ENCODE measurements at regions not wholly inside any gene's neighbourhood (a gene's known extent, or its start where the extent isn't known, plus 50 kb on each side); places are given as distances from the start of the nearest gene placed in this dataset.
"Not testable (repeated sequence)": the region's sequence is repeated elsewhere in the genome, so short reads cannot be mapped to it uniquely, and the experiment has no call there.

GRCh38 chr17:31738067-31738466 is 121.0 kb downstream of the COPRS start:
- H3K4me3 Mint-ChIP-seq: no peak overlapping the region
- no peak for ATAC-seq
- peaks cover 3% of the 10 kb centered on the region for H3K9me3 Mint-ChIP-seq
- peaks cover 9% of the 10 kb centered on the region for H3K27me3 Mint-ChIP-seq
- no peaks in the 10 kb centered on the region for H3K36me3 Mint-ChIP-seq
- H3K27ac Mint-ChIP-seq: no peak overlapping the region
- H3K4me1 Mint-ChIP-seq: no peaks in the 10 kb centered on the region

DNA sequence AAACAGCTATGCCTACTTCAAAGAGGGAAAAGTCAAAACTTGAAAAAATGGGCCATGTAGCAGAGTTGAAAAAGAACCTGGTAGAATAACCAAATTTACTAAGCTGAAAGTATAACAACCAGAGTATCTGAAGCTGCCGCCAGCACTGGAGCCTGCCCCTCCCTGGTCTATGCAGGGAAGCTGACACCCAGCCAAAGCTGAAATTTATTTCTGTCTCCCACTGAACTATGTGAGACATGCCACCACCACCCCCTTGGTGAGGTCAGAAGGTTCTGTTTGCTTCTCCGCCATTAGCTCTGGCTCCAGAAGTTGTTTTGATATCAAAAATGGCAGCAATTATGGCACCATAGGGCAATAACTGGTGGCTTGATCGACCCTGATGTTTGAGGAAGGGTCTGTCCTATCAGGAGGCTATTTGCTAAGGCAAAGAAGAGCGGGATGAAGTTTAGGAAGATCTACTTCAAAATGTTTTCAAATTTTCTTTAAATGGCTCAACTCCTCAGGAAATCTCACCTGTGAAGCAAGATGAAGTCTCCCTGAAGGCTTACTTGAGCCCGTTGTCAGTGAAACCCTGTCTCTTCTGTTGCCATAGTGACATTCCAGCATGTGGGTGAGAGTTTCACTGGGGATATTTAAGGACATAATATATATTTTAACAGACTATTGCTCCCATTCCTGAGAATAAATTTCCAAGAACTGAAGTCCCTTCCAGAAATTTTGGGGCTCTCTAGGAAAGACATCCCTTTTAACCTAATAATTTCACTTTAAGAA is 122.0 kb downstream of the COPRS start:
- H3K9me3 Mint-ChIP-seq: peaks cover 3% of the 10 kb centered on the region
- no peak overlapping the region for H3K4me3 Mint-ChIP-seq
- peaks cover 9% of the 10 kb centered on the region for H3K27me3 Mint-ChIP-seq
- H3K27ac Mint-ChIP-seq: no peak overlapping the region
- H3K4me1 Mint-ChIP-seq: no peaks in the 10 kb centered on the region
- no peaks in the 10 kb centered on the region for H3K36me3 Mint-ChIP-seq
- no peak for ATAC-seq

DNA sequence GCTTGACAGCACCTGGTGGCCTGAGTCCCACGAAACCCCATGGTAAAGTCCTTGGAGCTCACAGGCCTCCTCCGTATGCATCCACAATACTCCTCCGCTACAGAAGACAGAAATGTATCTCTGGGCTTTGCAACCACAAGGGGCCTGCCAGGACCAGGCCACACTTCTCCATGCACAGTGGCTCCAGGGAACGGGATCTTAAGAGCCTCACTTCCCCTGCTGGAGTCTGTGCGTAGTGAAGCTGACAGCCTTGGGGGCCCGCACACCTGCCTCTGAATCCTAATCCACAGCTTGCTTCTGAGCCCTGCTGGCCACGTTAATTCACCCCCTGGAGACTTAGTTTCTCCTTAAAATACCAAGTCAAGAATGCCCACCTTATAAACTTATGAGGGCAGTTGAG is 125.7 kb downstream of the COPRS start:
- no peaks in the 10 kb centered on the region for H3K4me1 Mint-ChIP-seq
- no peak overlapping the region for H3K4me3 Mint-ChIP-seq
- peaks cover 9% of the 10 kb centered on the region for H3K27me3 Mint-ChIP-seq
- H3K9me3 Mint-ChIP-seq: peaks cover 7% of the 10 kb centered on the region
- H3K27ac Mint-ChIP-seq: no peak overlapping the region
- no peak for ATAC-seq
- H3K36me3 Mint-ChIP-seq: no peaks in the 10 kb centered on the region

DNA sequence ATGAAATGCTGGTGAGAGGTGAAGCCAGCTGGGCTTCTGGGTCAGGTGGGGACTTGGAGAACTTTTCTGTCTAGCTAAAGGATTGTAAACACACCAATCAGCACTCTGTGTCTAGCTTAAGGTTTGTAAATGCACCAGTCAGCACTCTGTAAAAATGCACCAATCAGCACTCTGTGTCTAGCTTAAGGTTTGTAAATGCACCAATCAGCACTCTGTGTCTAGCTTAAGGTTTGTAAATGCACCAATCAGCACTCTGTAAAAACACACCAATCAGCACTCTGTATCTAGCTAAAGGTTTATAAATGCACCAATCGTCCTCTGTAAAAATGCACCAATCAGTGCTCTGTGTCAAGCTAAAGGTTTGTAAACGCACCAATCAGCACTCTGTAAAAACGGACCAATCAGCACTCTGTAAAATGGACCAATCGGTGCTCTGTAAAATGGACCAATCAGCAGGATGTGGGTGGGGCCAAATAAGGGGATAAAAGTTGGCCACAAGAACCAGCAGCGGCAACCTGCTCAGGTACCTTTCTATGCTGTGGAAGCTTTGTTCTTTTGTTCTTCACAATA is 127.4 kb downstream of the COPRS start:
- not testable (repeated sequence) for H3K36me3 Mint-ChIP-seq, ATAC-seq, H3K27me3 Mint-ChIP-seq, H3K27ac Mint-ChIP-seq, H3K4me1 Mint-ChIP-seq, H3K9me3 Mint-ChIP-seq, H3K4me3 Mint-ChIP-seq

GRCh38 chr17:31731118-31731517 is 127.9 kb downstream of the COPRS start:
- H3K4me1 Mint-ChIP-seq: no peaks in the 10 kb centered on the region
- peaks cover 6% of the 10 kb centered on the region for H3K27me3 Mint-ChIP-seq
- H3K4me3 Mint-ChIP-seq: no peak overlapping the region
- H3K27ac Mint-ChIP-seq: no peak overlapping the region
- H3K36me3 Mint-ChIP-seq: no peaks in the 10 kb centered on the region
- peaks cover 7% of the 10 kb centered on the region for H3K9me3 Mint-ChIP-seq
- ATAC-seq: no peak

GRCh38 chr17:31726980-31727427 is 132.0 kb downstream of the COPRS start:
- Mint-ChIP-seq H3K36me3 (no peaks in the 10 kb centered on the region), H3K4me1 (no peaks in the 10 kb centered on the region), H3K4me3 (no peak overlapping the region), H3K27me3 (peaks cover 25% of the 10 kb centered on the region), H3K27ac (no peak overlapping the region), H3K9me3 (peaks cover 7% of the 10 kb centered on the region)
- no peak for ATAC-seq

- H3K9me3 Mint-ChIP-seq: peaks cover 4% of the 10 kb centered on the region
- no peak for ATAC-seq
Measured at GRCh38 chr17:31724619-31725018, 134.4 kb downstream of the COPRS start.

GRCh38 chr17:31724026-31724425 is 135.0 kb downstream of the COPRS start:
- H3K36me3 Mint-ChIP-seq: no peaks in the 10 kb centered on the region

More at GRCh38 chr17:31724619-31725018, 134.4 kb downstream of the COPRS start:
- Mint-ChIP-seq H3K4me3 (no peak overlapping the region), H3K36me3 (no peaks in the 10 kb centered on the region), H3K27ac (no peak overlapping the region), H3K27me3 (peaks cover 46% of the 10 kb centered on the region), H3K4me1 (no peaks in the 10 kb centered on the region)

DNA sequence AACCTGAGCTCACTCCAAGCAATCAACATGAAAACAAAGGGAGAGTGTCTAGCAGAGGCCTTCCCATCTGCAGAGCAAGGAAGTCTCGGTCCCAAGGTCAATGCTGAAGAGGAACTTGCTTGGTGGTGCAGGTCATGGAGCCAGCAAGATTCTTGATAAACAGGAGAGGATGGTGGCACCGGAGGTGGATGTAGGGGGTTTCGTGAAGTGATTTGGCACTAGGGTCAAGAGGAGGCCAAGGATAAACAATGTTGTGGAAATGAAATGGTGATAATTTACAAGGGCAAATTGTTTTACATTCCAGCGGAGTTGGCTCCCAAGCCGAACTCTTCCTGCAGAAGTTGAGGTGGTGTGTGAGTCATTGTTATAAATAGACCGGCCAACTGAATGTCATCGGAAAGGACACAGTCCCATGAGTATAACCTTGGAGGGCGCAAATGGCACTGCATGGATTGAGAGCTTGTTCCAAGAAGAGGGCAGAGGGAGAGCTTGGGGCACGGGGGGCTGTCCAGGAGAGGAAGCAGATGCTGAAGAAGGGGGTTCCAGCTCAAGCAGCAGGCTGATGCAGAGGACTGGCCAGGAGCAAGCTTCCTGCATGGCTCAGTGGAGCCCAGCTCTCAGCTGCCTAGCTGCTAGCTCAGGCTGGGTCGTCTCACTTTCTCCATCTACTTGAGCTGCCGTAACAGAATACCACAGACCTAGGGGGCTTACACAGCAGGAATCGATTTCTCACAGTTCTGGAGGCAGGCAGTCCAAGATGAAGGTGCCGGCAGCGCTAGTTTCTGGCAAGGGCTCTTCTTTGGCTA is 136.6 kb downstream of the COPRS start:
- H3K27me3 Mint-ChIP-seq: peaks cover 51% of the 10 kb centered on the region
- ATAC-seq: no peak
- no peak overlapping the region for H3K4me3 Mint-ChIP-seq
- H3K4me1 Mint-ChIP-seq: no peaks in the 10 kb centered on the region
- H3K9me3 Mint-ChIP-seq: peaks cover 4% of the 10 kb centered on the region
- no peaks in the 10 kb centered on the region for H3K36me3 Mint-ChIP-seq
- no peak overlapping the region for H3K27ac Mint-ChIP-seq

More at GRCh38 chr17:31724026-31724425, 135.0 kb downstream of the COPRS start:
- Mint-ChIP-seq H3K27ac (no peak overlapping the region), H3K27me3 (peaks cover 51% of the 10 kb centered on the region), H3K4me3 (no peak overlapping the region), H3K9me3 (peaks cover 4% of the 10 kb centered on the region), H3K4me1 (no peaks in the 10 kb centered on the region)
- no peak for ATAC-seq

- H3K9me3 Mint-ChIP-seq: peaks cover 4% of the 10 kb centered on the region
- no peak for ATAC-seq
- peaks cover 51% of the 10 kb centered on the region for H3K27me3 Mint-ChIP-seq
- H3K4me3 Mint-ChIP-seq: no peak overlapping the region
- H3K27ac Mint-ChIP-seq: no peak overlapping the region
- no peaks in the 10 kb centered on the region for H3K4me1 Mint-ChIP-seq
- H3K36me3 Mint-ChIP-seq: no peaks in the 10 kb centered on the region
Measured at GRCh38 chr17:31721291-31722025, 137.6 kb downstream of the COPRS start.

- H3K27ac Mint-ChIP-seq, H3K4me1 Mint-ChIP-seq, H3K36me3 Mint-ChIP-seq, H3K9me3 Mint-ChIP-seq, ATAC-seq, H3K4me3 Mint-ChIP-seq: not testable (repeated sequence)
- peaks cover 29% of the 10 kb centered on the region for H3K27me3 Mint-ChIP-seq
Measured at GRCh38 chr17:31717251-31717650, 141.8 kb downstream of the COPRS start.

GRCh38 chr17:31715446-31715845 is 143.6 kb downstream of the COPRS start:
- ATAC-seq: no peak
- Mint-ChIP-seq H3K36me3 (no peaks in the 10 kb centered on the region), H3K9me3 (peaks cover 3% of the 10 kb centered on the region), H3K4me1 (peaks cover 7% of the 10 kb centered on the region), H3K27me3 (peaks cover 15% of the 10 kb centered on the region), H3K4me3 (no peak overlapping the region), H3K27ac (no peak overlapping the region)

DNA sequence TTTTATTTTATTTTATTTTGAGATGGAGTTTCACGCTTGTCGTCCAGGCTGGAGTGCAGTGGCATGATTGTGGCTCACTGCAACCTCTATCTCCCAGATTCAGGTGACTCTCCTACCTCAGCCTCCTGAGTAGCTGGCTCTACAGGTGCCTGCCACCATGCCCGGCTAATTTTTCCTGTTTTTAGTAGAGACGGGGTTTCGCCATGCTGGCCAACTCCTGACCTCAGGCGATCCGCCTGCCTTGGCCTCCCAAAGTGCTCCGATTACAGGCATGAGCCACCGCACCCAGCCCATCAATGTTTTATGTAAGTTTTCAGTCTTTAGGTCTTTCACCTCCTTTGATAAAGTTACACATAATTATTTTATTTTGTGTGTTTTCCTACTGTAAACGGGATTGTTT is 154.6 kb downstream of the COPRS start:
- Mint-ChIP-seq H3K9me3 (no peaks in the 10 kb centered on the region), H3K36me3 (no peaks in the 10 kb centered on the region), H3K4me1 (no peaks in the 10 kb centered on the region), H3K27me3 (peaks cover 27% of the 10 kb centered on the region), H3K27ac (no peak overlapping the region), H3K4me3 (no peak overlapping the region)
- no peak for ATAC-seq

DNA sequence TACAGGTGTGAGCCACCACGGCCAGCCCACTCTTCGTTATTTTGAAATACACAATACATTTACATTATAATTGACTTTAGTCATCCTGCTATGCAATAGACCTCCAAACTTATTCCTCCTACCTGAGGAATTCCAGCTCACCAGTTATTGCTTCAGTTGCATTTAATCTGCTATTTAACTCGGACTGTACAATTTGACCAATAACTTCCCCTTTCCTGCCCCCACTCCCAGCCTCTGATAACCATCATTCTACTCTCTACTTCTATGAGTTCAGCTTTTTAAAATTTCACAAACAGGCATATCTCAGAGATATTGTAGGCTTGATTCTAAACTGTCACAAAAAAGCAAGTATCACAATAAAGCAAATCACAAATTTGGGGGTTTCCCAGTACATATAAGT is 157.0 kb downstream of the COPRS start:
- Mint-ChIP-seq H3K9me3 (no peaks in the 10 kb centered on the region), H3K36me3 (no peaks in the 10 kb centered on the region), H3K27me3 (peaks cover 22% of the 10 kb centered on the region), H3K27ac (no peak overlapping the region), H3K4me3 (no peak overlapping the region), H3K4me1 (no peaks in the 10 kb centered on the region)
- no peak for ATAC-seq

- Mint-ChIP-seq H3K9me3 (no peaks in the 10 kb centered on the region), H3K27me3 (peaks cover 11% of the 10 kb centered on the region), H3K27ac (no peak overlapping the region), H3K36me3 (no peaks in the 10 kb centered on the region), H3K4me3 (no peak overlapping the region), H3K4me1 (no peaks in the 10 kb centered on the region)
- ATAC-seq: no peak
Measured at GRCh38 chr17:31700973-31701372, 158.1 kb downstream of the COPRS start.

Measured in stimulated activated memory B cell treated with anti-CD40 and anti-IgM and Interleukin-4, amounts not matched to agents 10 μg/mL and 1 μg/mL and 100 μg/mL, for 72 hours (primary cell).